HG02798 (cell line): ENCODE measurements at regions not wholly inside any gene's neighbourhood (a gene's known extent, or its start where the extent isn't known, plus 50 kb on each side); places are given as distances from the start of the nearest gene placed in this dataset.

Source experiments
- ATAC-seq: cut with Tn5 transposase; IDR thresholded peaks from one replicate; pipeline ENCODE4 v1.9.1; 2021; ENCODE audit warnings: mild to moderate bottlenecking; ENCODE audit not compliant: unreplicated experiment, poor library complexity

GRCh38 chr12:14268120-14268515, 97.4 kb upstream of the ATF7IP start:
- ATAC-seq = no peak

- ATAC-seq = no peak
Measured at GRCh38 chr12:14270392-14270791, 95.1 kb upstream of the ATF7IP start.

DNA sequence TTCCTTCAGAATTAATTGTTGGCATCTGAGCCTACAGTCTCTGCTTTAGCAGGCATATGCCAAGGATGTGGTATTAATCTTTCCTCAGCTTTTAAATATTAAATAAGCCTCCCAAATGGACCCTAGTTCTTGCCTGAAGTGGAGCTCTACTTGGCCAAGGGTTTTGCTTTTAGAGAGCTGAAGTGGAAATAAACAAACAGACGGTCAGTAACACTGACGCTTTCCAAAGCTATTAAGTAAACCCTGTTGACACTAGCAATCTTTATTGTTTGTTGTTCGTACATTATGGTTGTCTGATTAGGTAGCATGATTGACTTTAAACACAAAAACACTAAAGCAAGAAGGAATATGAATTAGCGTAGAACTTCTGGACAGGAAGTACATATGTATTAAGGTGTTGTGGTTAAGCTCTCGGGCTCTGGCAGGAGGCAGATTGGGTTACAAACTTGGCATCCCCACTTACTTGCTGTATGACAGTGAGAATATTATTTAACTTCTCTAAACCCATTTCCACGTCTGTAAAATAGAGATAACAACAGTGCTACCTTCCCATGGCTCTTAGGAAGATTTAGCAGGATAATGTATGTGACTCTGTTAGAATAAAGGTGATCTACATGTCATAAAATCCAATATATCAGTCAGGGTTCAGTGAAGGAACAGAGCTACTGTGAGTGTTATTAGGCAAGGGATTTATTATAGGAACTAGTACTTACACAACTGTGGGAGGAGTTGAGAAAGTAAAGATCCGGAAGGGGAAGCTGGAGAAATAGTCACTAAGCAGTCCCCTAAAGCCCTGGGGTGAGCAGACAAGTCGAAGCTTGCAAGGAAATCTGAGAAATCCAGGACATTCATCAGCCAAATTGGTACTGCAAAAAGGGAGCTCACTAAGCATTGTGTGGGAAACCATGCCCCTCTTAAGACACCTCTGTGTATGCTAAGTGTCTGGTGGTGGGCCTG, 92.2 kb upstream of the ATF7IP start:
- no peak for ATAC-seq

- ATAC-seq = no peak
Measured at GRCh38 chr12:14273913-14274311, 91.6 kb upstream of the ATF7IP start.

DNA sequence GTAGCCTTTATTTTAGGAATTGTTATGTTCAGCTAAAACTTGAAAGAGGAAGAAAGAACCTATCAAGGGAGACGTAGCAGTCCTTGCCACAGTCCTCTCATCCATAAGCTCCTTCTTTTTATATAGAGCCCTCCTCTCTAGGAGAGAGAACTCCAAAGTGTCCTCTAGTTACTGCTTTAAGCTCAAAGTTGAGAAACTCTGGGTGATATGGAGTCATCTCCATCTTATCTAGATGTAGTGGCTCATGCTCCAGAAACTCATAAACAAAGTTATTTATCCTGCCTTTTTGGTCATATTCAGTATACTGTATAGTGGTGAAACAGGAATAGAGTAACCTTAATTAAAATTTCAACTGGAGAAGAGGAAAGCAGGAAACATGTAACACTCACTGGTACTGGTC, 90.4 kb upstream of the ATF7IP start:
- no peak for ATAC-seq

GRCh38 chr12:14275886-14276285, 89.6 kb upstream of the ATF7IP start:
- ATAC-seq = no peak

- peak; percentile 37 for ATAC-seq
Measured at GRCh38 chr12:14278294-14278953, 87.1 kb upstream of the ATF7IP start.

- no peak for ATAC-seq
Measured at GRCh38 chr12:14279845-14280244, 85.6 kb upstream of the ATF7IP start.

- peak; percentile 25 for ATAC-seq
Measured at GRCh38 chr12:14280921-14281320, 84.6 kb upstream of the ATF7IP start.

- ATAC-seq = no peak
Measured at GRCh38 chr12:14281539-14281938, 83.9 kb upstream of the ATF7IP start.

DNA sequence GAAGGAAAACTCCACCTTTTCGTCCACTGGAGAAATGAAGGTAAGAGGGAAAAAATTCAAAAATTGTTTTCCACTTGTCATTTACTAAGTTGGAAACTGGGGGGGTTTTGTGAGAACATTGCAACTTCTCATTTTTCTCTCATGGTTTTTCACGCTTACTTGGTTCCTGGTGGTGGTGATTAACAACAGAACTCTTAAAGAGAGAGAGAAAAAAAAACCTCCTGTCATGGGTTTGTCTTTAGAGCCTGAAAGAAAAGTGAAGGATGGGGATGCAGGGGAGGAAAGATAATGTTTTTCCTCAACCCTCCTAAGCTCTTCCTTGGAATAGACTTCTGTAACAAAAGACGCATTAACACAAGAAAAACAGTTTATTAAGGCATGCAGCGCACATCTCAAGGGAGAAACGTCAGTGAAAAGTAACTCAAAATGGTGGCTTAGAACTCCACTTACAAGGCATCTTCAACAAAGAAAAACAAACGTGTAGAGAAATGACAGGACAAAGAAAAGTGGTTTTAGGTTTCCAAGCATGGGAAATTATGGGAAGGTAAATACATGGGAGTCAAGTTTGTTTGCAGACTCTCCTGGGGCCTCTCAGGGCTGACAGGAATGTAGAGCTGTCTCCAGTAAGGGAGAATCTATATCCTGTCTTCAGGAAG, 81.9 kb upstream of the ATF7IP start:
- ATAC-seq = peak; percentile 57

DNA sequence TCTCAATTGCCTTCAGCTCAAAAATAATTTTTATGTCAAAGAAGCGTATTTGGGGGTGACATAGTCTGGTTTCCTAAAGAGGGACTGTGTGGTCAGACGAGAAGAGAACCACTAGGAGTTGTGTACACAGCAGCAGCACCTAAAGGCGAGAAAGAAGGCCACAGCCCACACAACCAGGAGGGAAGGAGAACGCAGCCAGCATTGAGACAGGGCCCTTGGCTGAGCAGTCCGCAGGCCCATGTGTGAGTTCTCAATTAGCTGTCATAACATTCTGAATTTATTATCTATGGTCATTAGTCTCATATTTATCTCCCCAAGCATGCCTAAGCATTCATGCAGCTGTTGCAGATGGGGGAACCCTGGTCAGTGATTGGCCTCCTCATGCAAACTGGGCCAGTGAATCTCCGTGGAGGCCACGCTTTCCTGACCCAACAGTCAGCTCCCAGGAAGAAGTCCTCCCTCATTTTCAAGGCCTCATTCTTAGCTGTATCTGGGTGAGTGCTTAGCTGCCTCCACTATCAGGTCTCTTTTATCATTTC, 81.2 kb upstream of the ATF7IP start:
- peak; percentile 74 for ATAC-seq

DNA sequence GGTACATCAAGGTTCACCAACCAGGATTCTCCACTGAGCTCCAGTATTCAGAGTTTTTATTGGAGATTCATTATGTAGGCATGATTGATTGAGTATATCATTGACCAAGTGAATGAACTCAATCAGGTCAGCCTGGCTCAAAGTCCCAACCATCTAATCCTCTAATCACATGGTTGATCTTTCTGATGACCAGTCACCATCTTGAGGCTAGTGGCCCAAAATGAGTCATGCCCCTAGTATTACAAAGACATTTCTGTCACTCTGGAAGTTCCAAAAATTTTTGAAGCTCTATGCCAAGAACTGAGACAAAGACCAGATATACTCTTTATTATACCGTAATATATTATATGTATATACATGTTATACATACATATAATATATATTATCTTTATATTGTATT, 75.9 kb upstream of the ATF7IP start:
- no peak for ATAC-seq

DNA sequence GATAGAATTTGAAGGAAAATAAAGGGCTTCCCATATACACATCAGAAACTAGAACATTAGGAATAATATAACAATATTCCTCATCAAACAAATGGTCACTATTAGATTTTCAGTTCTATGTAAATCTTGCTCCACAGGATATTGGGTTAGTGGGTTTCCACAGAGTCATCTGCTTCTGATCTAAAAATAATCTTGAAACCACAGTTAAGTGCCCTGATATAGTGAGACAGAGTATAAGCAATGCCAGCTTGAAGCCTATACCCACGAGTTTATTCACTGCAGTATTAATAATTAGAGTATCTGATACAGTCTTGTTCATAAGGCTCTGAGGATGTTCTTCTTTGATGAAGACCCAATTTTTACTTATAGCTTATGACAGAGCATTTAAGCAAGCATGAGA, 74.5 kb upstream of the ATF7IP start:
- no peak for ATAC-seq

DNA sequence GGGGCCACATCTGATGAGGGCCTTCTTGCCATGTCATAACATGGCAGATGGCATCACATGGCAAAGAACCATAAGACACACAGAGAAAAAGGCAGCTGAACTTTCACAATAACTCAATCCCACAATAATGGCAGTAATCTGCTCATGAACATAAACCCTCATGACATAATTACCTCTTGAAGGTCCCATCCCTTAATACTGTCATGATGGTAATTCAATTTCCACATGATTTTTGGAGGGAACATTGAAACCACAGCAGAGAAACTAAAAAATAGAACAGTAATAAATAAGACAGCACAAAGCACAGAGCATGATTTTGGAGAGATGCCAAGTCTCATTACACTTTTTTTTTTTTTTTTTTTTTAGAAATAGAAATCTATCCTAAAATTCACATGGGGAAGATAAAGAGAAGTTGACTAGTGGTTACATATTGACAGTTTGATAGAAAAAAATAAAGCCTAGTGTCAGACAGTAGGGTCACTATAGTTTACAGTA, 61.8 kb upstream of the ATF7IP start:
- ATAC-seq = no peak

GRCh38 chr12:14307004-14307403, 58.5 kb upstream of the ATF7IP start:
- no peak for ATAC-seq

DNA sequence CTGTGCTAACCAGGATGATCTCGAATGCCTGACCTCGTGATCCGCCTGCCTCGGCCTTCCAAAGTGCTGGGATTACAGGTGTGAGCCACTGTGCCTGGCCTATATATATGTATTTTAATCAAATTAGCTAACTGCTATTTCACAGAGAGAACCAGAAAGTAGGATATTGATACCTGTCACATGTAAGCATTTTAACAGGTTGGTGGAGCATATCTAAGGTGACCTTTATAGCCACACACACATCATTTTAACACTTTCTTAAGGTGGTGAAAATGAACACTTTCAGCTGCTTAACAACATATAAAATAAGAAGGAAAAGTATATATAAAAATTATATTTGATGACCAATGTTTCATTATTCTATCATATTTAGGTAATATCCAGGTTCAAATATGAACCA, 57.0 kb upstream of the ATF7IP start:
- ATAC-seq = no peak

GRCh38 chr12:14310866-14311265, 54.6 kb upstream of the ATF7IP start:
- no peak for ATAC-seq

DNA sequence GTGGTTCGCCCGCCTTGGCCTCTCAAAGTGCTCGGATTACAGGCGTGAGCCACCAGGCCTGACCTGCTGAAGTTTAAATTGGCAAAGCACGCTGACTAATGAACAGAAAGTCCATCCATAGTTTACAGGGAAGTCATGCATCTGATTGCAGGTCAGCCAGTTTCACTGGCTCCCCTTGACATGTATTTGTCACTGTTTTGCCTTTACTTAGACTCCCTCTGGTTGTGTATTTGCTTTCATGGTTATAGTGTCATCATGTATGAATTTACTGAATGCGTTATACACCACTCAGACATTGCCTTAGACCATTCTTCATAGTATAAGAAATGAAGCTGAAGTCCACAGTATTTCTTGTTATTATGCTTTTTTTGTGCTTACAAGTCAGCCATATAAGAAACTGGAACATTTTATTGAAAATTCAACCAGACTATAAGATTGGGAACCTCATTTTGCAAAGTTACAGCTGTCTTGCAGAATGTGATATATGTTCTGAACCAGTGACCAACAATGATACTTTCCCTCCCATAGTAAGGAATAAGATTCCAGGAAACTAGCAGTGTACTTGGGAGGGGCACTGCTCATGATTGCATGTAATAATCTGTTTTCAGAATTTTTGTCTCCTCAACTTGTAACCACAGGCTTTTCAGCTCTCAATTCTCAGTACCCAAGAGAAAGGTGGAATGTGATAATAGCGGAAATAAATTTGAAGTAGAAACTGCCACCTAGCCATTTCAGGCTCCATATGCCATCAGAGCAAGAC, 51.9 kb upstream of the ATF7IP start:
- ATAC-seq = no peak

DNA sequence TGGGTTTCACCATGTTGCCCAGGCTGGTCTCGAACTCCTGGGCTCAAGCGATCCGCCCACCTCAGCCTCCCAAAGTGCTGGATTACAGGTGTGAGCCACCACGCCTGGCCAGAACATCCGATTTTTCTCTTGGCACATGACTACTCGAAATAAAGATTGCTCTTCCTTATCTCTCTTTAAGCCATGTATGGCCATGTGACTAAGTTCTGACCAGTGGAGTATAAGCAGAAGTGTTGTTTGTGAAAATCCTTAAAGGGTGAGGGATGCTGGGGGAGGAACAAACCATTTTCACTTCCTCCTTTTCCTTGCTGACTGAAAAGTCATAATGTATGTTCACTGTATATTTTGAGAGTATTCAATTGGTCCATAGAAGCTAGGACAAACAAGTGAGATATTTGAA, 50.7 kb upstream of the ATF7IP start:
- no peak for ATAC-seq
